Amniotic epithelial cell (primary cell): ENCODE measurements at regions not wholly inside any gene's neighbourhood (a gene's known extent, or its start where the extent isn't known, plus 50 kb on each side); places are given as distances from the start of the nearest gene placed in this dataset.

ENCODE experiments used
- DNase-seq: peaks from one replicate; pipeline ENCODE4 v3.0.0-alpha.2; 2010; ENCODE audit warnings: low read depth

GRCh38 chr9:129471201-129472019 lies 149.5 kb downstream of the C9orf50 start:
- DNase-seq, result no peak

GRCh38 chr9:129469988-129470316 lies 150.9 kb downstream of the C9orf50 start:
- no peak for DNase-seq

DNA sequence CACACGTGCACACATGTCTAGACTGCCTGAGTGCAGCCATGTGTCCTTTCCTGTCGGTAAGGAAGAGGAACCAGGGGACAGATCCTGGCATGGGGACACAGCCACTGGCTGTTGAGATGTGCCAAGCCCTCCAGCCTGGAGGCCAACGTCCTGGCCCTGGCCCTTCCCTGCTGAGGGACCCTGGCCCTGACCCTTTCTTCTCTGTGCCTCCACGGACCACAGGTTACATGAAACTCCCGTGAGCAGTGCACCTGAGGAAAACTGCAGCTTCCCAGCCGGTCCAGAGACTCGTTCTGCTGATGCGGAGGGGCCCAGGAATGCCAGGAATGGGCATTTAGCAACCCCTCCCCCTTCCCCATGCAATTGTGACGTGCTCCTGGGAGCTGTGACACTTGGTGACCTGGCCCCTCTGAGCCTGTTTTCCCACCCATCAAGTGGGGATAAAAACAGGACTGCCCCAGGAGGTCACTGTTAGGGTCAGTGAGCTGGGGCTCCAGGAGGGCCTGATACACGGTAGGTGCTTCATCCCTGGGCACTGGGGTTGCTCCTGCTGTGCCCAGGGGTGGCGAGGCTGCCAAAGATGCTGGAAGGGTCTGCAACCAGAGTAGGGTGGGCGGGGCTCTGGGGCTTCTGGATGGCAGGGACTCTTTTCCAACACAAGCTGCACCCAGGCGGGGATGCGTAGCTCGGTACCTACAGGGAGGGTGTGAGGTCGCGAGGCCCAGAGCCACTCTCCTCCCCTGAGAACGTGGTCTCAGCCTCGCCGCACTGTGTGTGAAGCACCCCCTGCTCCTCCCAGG lies 151.5 kb downstream of the C9orf50 start:
- DNase-seq, result no peak

DNA sequence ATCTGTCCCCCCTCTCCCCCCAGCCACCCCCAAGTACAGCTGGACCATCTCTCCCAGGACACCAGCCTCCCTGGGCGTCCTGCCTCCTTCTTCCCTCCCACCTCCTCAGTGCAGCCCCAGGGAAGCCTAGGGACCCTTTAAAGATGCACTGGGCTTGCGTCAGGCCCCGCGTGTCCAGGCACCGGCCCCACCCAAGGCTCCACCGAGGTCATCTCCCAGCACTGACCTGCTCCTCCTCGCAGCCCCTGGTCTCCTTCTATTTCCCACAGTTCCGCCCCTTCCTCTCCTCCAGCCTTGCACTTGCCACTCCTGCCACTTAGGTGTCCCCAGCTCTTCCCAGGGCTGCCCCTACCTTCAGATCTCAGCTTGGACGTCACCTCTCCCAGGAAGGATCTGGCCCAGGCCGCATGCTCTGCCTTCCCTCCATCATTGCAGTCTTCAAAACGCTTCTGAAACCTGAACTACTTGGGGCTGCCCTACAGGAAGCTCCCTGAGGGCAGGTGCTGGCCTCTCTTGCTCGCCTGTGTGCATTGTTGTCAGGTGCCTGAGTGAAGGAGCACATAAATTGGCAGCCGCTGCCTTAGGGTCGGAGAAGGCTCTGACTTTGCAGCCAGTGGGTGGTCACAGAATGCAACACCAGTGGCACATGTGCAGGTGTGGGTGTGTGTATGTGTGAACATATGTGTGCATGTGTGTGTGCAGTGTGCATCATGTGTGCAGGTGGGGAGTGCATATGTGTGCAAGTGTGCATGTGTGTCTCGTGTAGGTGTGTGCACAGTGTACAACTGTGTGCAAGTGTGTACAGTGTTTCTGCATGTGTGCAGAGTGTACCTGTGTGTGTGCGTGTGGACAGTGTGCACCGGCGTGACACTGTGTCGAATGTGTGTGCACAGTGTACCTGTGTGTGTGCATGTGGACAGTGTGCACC lies 152.9 kb downstream of the C9orf50 start:
- DNase-seq, result no peak

- no peak for DNase-seq
These were observed 153.8 kb downstream of the C9orf50 start for GRCh38 chr9:129467004-129467588.

- DNase-seq, result no peak
These were observed 154.9 kb downstream of the C9orf50 start for GRCh38 chr9:129465834-129466535.

- DNase-seq, result peak; percentile 46
These were observed 155.7 kb downstream of the C9orf50 start for GRCh38 chr9:129464972-129465833.

GRCh38 chr9:129463994-129464393 lies 156.9 kb downstream of the C9orf50 start:
- no peak for DNase-seq

- DNase-seq, result no peak
These were observed 157.4 kb downstream of the C9orf50 start for GRCh38 chr9:129463477-129463876.

DNA sequence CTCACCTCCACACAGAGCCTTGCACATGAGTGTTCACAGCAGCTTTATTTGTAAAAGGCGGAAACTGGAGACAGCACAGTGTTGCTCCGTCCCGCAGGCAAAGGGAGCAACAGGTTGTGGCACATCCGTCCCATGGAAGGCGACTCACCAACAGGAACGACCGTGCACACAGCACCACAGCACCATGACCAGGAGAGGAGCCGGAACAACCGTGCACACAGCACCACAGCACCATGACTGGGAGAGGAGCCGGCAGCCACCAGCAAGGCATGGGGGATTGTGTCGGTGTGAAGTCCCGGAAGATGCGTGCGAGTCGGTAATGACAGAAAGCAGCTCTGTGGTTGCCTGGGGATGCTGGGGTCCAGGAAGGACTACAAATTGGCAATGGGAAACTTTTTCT lies 158.5 kb downstream of the C9orf50 start:
- DNase-seq, result no peak

DNA sequence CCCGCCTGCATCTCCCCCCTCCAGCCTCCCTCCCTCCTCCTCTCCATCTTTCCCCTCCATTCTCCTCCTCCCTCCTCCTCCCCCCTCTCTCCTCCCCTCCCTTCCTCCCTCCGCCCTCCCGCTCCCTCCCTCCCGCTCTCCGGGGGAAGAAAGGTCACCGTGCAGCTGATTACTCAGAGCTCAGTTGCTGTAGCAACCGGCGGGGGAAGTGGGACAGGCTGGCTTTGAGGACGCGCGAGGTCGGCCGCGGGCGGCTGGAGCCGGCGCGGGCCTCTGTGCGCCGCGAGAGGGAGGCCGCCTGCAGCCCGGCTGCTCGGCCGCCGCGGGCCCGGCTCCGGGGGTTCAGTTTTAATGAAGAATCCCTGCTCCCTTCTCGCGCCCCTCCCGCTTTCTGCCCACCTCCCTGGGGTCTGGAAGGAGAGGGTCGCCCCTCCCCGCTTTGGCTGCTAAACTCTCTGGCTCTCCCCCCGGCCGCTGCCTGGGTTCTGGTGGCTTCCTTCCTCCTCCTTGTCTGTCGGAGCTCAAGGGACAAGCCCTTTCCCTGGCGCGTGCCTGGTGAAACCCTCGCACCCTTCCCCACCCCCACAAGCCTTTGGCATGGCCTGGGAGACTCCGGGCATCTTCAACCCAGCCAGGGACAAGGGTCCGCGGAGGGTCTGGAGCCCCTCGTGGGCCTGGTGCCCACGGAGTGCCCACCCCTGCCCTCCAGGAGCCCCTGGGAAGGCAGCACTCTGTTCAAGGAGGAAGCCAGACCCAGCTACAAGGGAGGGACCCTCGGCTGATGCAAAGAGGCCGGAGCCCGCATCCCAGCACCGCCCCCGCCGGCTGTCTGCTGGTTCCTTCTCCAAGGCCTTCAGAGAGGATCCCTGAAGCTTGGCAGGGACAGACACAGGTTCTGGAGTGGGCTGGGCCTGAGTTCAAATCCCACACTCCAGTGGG lies 160.3 kb downstream of the C9orf50 start:
- peak; percentile 99 for DNase-seq

GRCh38 chr9:129459547-129460322 lies 161.2 kb downstream of the C9orf50 start:
- no peak for DNase-seq

GRCh38 chr9:129458663-129459546 lies 162.0 kb downstream of the C9orf50 start:
- no peak for DNase-seq

DNA sequence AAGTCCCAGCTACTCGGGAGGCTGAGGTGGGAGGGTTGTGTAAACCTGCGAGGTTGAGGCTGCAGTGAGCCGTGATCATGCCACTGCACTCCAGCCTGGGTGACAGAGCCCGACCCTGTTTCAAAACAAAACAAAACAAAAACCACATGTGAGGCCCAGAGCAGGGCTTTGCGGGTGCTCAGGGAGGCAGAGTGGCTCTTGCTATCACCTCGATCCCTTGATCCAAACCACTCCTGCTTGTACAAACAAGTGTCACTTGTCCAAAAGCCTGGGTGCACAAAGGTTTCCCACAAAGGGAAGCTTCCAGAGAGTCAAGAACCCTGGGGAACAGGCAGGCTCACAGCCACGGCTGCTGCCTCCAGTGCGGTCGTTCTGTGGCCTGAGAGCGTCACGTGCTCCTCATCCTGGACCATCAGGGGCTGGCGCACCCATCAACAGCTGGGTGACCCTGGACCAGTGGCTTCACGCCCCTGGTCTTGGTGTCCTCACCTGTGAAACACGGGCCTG lies 162.7 kb downstream of the C9orf50 start:
- no peak for DNase-seq

DNA sequence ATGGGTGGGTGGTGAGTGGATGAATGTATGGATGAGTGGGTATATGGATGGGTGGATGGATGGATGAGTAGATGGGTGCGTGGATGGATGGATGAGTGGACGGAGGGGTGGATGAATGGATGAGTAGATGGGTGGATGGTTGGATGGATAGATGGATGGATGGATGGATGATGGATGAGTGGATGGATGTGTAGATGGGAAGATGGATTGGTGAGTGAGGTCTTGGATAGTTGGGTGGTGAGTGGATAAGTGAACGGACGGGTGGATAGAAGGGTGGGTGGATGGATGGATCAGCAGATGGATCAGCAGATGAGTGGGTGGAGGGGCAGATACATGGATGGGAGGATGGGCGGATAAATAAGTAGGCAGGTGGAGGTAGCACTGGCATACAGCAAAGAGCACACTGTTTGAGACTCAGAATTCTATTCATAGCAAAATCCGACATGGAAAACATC lies 163.5 kb downstream of the C9orf50 start:
- DNase-seq, result no peak

- no peak for DNase-seq
These were observed 164.2 kb downstream of the C9orf50 start for GRCh38 chr9:129456549-129457324.
